ENCODE measurements at regions not wholly inside any gene's neighbourhood (a gene's known extent, or its start where the extent isn't known, plus 50 kb on each side); places are given as distances from the start of the nearest gene placed in this dataset.

DNA sequence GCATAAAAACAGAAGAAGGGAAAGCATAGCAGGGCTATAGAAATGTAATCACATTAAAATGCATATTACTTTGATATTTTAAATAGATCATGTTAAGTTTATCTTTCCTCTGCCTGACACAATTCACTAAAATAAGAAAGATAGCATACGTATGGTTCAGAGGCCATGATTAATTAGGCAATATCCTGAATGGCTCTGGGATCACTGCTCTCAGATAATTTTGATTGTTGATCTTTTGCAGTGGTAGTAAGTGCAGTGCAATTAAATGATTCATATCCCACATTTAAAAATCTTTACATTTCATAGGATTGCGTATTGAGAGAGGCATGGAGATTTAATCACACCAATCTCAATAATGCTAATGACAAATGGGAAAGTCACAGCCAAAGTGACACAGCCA lies 1040.7 kb downstream of the SOCS6 start:
- DNase-seq (ENCODE audit: extremely low spot score), result no peak
- CTCF ChIA-PET, result no interaction called here
- TF ChIP-seq FOXK2 (IDR thresholded peaks at IDR 0.05) (no peak), CTBP1 (IDR thresholded peaks at IDR 0.05; ENCODE audit: borderline replicate concordance) (no peak), L3MBTL2 (conservative IDR thresholded peaks at IDR 0.05) (no peak), ZNF384 (IDR thresholded peaks at IDR 0.05) (no peak), TARDBP (IDR thresholded peaks at IDR 0.05) (no peak), ELF4 (IDR thresholded peaks at IDR 0.05) (no peak), HDGF (IDR thresholded peaks at IDR 0.05; ENCODE audit: borderline replicate concordance) (no peak), SUZ12 (IDR thresholded peaks at IDR 0.05) (no peak), FOXM1 (IDR thresholded peaks at IDR 0.05; ENCODE audit: borderline replicate concordance) (no peak), LEF1 (IDR thresholded peaks at IDR 0.05; ENCODE audit: borderline replicate concordance) (no peak), ARNT (IDR thresholded peaks at IDR 0.05) (no peak), FOXA1 (IDR thresholded peaks at IDR 0.05) (no peak), NFRKB (IDR thresholded peaks at IDR 0.05) (no peak), SP1 (IDR thresholded peaks at IDR 0.05) (no peak), BHLHE40 (IDR thresholded peaks at IDR 0.05; ENCODE audit: borderline replicate concordance) (no peak)
- TF ChIP-seq, protein P1, sequence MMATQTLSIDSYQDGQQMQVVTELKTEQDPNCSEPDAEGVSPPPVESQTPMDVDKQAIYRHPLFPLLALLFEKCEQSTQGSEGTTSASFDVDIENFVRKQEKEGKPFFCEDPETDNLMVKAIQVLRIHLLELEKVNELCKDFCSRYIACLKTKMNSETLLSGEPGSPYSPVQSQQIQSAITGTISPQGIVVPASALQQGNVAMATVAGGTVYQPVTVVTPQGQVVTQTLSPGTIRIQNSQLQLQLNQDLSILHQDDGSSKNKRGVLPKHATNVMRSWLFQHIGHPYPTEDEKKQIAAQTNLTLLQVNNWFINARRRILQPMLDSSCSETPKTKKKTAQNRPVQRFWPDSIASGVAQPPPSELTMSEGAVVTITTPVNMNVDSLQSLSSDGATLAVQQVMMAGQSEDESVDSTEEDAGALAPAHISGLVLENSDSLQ (IDR thresholded peaks at IDR 0.05), result no peak
- POLR2A ChIA-PET, result no interaction called here

DNA sequence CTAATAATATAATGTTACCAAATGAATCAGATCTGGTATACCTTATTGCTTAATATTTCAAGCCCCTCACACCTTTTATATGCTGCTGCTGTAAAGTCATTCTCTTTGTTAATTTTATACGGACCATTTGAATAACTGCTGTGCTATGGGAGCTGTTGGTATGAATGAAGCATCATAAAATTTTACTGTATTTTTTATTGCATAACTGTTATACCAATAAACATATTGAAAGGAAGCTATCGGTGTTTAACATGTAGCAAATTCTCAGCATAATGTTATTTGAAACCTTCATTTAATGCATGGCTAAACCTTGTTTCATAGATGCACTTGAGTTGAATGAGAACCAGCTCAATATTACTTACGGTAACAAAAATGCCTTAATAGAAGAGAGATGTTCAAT lies 1040.3 kb downstream of the SOCS6 start:
- TF ChIP-seq ARNT (IDR thresholded peaks at IDR 0.05) (no peak), SUZ12 (IDR thresholded peaks at IDR 0.05) (no peak), L3MBTL2 (conservative IDR thresholded peaks at IDR 0.05) (no peak), NFRKB (IDR thresholded peaks at IDR 0.05) (no peak), LEF1 (IDR thresholded peaks at IDR 0.05; ENCODE audit: borderline replicate concordance) (no peak), ZNF384 (IDR thresholded peaks at IDR 0.05) (no peak), SP1 (IDR thresholded peaks at IDR 0.05) (no peak), TARDBP (IDR thresholded peaks at IDR 0.05) (no peak), CTBP1 (IDR thresholded peaks at IDR 0.05; ENCODE audit: borderline replicate concordance) (no peak), FOXM1 (IDR thresholded peaks at IDR 0.05; ENCODE audit: borderline replicate concordance) (no peak), FOXA1 (IDR thresholded peaks at IDR 0.05) (no peak), HDGF (IDR thresholded peaks at IDR 0.05; ENCODE audit: borderline replicate concordance) (no peak)
- TF ChIP-seq, protein P1 (IDR thresholded peaks at IDR 0.05), result no peak
- POLR2A ChIA-PET, result no interaction called here
- CTCF ChIA-PET, result no interaction called here
- DNase-seq (ENCODE audit: extremely low spot score), result no peak

DNA sequence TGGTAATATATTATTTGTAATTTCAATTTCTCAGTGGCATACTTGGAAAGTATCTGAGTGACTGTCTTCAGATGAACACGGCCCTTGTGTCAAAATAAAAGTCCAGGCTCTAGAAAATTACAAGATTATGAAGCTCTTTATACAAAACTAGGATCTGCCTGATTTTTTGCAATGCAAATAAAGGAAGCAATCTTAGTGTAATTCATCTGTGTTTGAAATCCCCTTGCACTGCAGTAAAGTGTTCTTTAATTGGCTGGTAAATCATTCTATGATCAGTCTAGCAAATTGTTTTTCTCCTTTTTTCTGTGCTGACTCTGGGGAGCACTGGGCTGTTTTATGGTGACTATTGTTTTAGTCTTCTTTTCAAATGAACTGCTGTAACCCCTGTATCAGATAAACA lies 1039.0 kb downstream of the SOCS6 start:
- ChIA-PET CTCF (no interaction called here), POLR2A (no interaction called here)
- DNase-seq (ENCODE audit: extremely low spot score), result no peak
- TF ChIP-seq LEF1 (IDR thresholded peaks at IDR 0.05; ENCODE audit: borderline replicate concordance), result no peak
- TF ChIP-seq FOXK2 (IDR thresholded peaks at IDR 0.05), result no peak
- TF ChIP-seq, protein P1 (IDR thresholded peaks at IDR 0.05), result no peak
- no peak for TF ChIP-seq SP1 (IDR thresholded peaks at IDR 0.05)
- no peak for TF ChIP-seq NFRKB (IDR thresholded peaks at IDR 0.05)
- no peak for TF ChIP-seq FOXA1 (IDR thresholded peaks at IDR 0.05)
- no peak for TF ChIP-seq CTBP1 (IDR thresholded peaks at IDR 0.05; ENCODE audit: borderline replicate concordance)
- no peak for TF ChIP-seq L3MBTL2 (conservative IDR thresholded peaks at IDR 0.05)
- TF ChIP-seq TARDBP (IDR thresholded peaks at IDR 0.05), result no peak
- no peak for TF ChIP-seq FOXM1 (IDR thresholded peaks at IDR 0.05; ENCODE audit: borderline replicate concordance)
- TF ChIP-seq ARNT (IDR thresholded peaks at IDR 0.05), result no peak
- TF ChIP-seq ZNF384 (IDR thresholded peaks at IDR 0.05), result no peak
- TF ChIP-seq SUZ12 (IDR thresholded peaks at IDR 0.05), result no peak

DNA sequence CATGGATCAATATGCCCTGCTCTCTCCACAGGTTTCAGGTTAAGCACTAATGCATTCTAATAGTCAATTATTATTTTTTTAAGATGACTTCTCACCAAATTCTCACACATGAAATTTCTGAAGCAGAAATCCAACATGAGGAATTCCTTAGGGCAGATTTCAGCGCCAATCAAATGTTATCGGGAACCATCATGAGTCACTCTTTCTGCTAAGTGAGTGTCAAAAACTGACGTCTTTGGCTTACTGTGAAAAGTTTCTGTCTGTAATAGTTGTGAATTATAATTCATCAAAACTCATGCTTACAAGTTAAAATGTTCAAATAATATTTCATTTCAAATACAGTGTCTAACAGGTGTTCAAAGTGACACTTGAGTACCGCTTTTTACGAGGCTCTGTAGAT lies 1038.6 kb downstream of the SOCS6 start:
- DNase-seq (ENCODE audit: extremely low spot score), result no peak
- POLR2A ChIA-PET, result no interaction called here
- CTCF ChIA-PET, result no interaction called here
- TF ChIP-seq TARDBP (IDR thresholded peaks at IDR 0.05), result no peak
- no peak for TF ChIP-seq SUZ12 (IDR thresholded peaks at IDR 0.05)
- no peak for TF ChIP-seq FOXM1 (IDR thresholded peaks at IDR 0.05; ENCODE audit: borderline replicate concordance)
- TF ChIP-seq ELF4 (IDR thresholded peaks at IDR 0.05), result no peak
- no peak for TF ChIP-seq FOXA1 (IDR thresholded peaks at IDR 0.05)
- no peak for TF ChIP-seq CTBP1 (IDR thresholded peaks at IDR 0.05; ENCODE audit: borderline replicate concordance)
- no peak for TF ChIP-seq SP1 (IDR thresholded peaks at IDR 0.05)
- TF ChIP-seq ARNT (IDR thresholded peaks at IDR 0.05), result no peak

DNA sequence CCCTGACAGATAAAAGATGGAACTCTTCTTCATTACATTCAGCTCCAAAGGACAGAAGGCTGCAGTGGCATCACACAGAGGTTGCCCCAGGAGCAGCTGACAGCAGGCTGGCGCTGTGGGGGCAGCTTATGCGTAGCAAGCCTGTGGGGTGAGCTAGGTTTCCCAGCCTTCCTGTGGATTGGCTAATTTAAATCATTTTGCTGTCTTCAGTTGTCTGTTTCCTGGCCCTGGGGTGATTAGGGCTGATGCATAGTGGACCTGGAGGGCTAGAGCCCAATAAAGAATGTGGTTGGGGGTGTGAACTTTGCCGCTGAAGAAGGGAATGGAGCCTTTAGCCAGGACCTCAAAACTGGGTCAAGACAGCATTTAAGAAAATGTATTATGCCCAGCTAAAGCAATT lies 1038.0 kb downstream of the SOCS6 start:
- DNase-seq (ENCODE audit: extremely low spot score), result no peak
- CTCF ChIA-PET, result no interaction called here
- TF ChIP-seq SP1 (IDR thresholded peaks at IDR 0.05), result no peak
- TF ChIP-seq, protein P1 (IDR thresholded peaks at IDR 0.05), result no peak
- no peak for TF ChIP-seq L3MBTL2 (conservative IDR thresholded peaks at IDR 0.05)
- TF ChIP-seq HDGF (IDR thresholded peaks at IDR 0.05; ENCODE audit: borderline replicate concordance), result no peak
- TF ChIP-seq FOXA1 (IDR thresholded peaks at IDR 0.05), result no peak
- no peak for TF ChIP-seq CTBP1 (IDR thresholded peaks at IDR 0.05; ENCODE audit: borderline replicate concordance)
- TF ChIP-seq FOXM1 (IDR thresholded peaks at IDR 0.05; ENCODE audit: borderline replicate concordance), result no peak
- TF ChIP-seq ELF4 (IDR thresholded peaks at IDR 0.05), result no peak
- TF ChIP-seq TARDBP (IDR thresholded peaks at IDR 0.05), result no peak
- TF ChIP-seq ZNF384 (IDR thresholded peaks at IDR 0.05), result no peak
- TF ChIP-seq SUZ12 (IDR thresholded peaks at IDR 0.05), result no peak

DNA sequence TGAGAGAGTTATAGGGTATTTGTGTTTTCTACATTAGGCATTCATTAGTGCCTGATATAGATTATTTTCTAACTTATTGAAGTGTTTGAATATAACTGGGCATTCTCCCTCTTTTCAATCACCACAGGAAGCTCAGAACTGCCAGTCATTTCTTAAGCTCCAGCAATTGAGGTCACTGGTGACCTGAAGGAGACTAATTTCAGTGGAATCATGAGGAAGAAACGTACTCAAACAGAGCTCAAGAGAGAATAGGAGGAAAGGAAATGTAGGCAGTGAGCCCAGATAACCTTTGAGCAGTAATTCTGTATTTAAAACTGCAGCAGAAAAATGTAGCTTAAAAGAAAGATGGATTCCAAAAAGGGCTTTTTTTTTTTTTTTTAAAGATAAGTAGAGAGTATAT lies 1035.5 kb downstream of the SOCS6 start:
- ChIA-PET POLR2A (no interaction called here), CTCF (no interaction called here)
- no peak for TF ChIP-seq CTBP1 (IDR thresholded peaks at IDR 0.05; ENCODE audit: borderline replicate concordance)
- no peak for TF ChIP-seq TARDBP (IDR thresholded peaks at IDR 0.05)
- TF ChIP-seq, protein P1 (IDR thresholded peaks at IDR 0.05), result no peak
- no peak for TF ChIP-seq L3MBTL2 (conservative IDR thresholded peaks at IDR 0.05)
- no peak for TF ChIP-seq HDGF (IDR thresholded peaks at IDR 0.05; ENCODE audit: borderline replicate concordance)
- no peak for TF ChIP-seq FOXM1 (IDR thresholded peaks at IDR 0.05; ENCODE audit: borderline replicate concordance)
- TF ChIP-seq ZNF384 (IDR thresholded peaks at IDR 0.05), result no peak
- TF ChIP-seq FOXK2 (IDR thresholded peaks at IDR 0.05), result no peak
- no peak for TF ChIP-seq SP1 (IDR thresholded peaks at IDR 0.05)
- TF ChIP-seq SUZ12 (IDR thresholded peaks at IDR 0.05), result no peak
- TF ChIP-seq NFRKB (IDR thresholded peaks at IDR 0.05), result no peak
- no peak for TF ChIP-seq ELF4 (IDR thresholded peaks at IDR 0.05)
- DNase-seq (ENCODE audit: extremely low spot score), result no peak

More for the DNA sequence above, 1038.0 kb downstream of the SOCS6 start:
- POLR2A ChIA-PET, result no interaction called here
